H1 (cell line): ENCODE measurements at regions not wholly inside any gene's neighbourhood (a gene's known extent, or its start where the extent isn't known, plus 50 kb on each side); places are given as distances from the start of the nearest gene placed in this dataset.

Experiments used
- CTCF ChIA-PET: fragments of 300-600 bp; sonication (Branson Sonifier 250); formaldehyde crosslinking; loops from one replicate; lab custom pipeline; 2021; ENCODE audit not compliant: partially characterized antibody; lab: Charles Lee
- POLR2A ChIA-PET: fragments of 300-600 bp; sonication (Branson Sonifier 250); formaldehyde crosslinking; loops from one replicate; lab custom pipeline; 2021; ENCODE audit warnings: inconsistent platforms; ENCODE audit not compliant: partially characterized antibody; lab: Charles Lee
- DNase-seq, 2 experiments: peaks; one replicate each; pipeline versions ENCODE4 v3.0.0 to v3.0.0-alpha.2; 2010 to 2022; ENCODE audit warnings: low spot score in 2 of 2, low read depth in 1 of 2, mixed read lengths in 1 of 2
- FAIRE-seq: peaks from 2 replicates; lab custom pipeline; 2011; peaks lifted over from hg19 to GRCh38; lab: Jason Lieb, UNC
- H2AFZ ChIP-seq: 2 replicates; pipeline ENCODE4 v1.8.1; 2012; ENCODE audit warnings: low read length, inconsistent platforms
- H2AK5ac ChIP-seq: 2 replicates; pipeline ENCODE4 v1.6.1; 2013; ENCODE audit warnings: low read depth, low read length
- H2BK120ac ChIP-seq: replicated peaks from 2 replicates; pipeline ENCODE3; 2013; ENCODE audit warnings: low read depth, low read length, inconsistent platforms
- H2BK12ac ChIP-seq: 2 replicates; pipeline ENCODE4 v1.6.1; 2013; ENCODE audit warnings: low read depth, low read length
- H2BK15ac ChIP-seq: 2 replicates; pipeline ENCODE4 v1.6.1; 2013; ENCODE audit warnings: low read length
- H2BK20ac ChIP-seq: 2 replicates; pipeline ENCODE4 v1.6.1; 2013; ENCODE audit warnings: low read length
- H2BK5ac ChIP-seq: 2 replicates; pipeline ENCODE4 v1.6.1; 2013; ENCODE audit warnings: low read depth, low read length
- H3K14ac ChIP-seq: 2 replicates; pipeline ENCODE4 v1.6.1; 2013; ENCODE audit warnings: inconsistent platforms; ENCODE audit not compliant: insufficient read length
- H3K18ac ChIP-seq: 2 replicates; pipeline ENCODE4 v1.6.1; 2013; ENCODE audit warnings: low read length; ENCODE audit errors: extremely low read depth
- H3K23ac ChIP-seq: 2 replicates; pipeline ENCODE4 v1.6.1; 2013; ENCODE audit warnings: inconsistent platforms; ENCODE audit not compliant: insufficient read length
- H3K23me2 ChIP-seq: 2 replicates; pipeline ENCODE4 v1.6.1; 2013; ENCODE audit warnings: low read depth, low read length
- H3K27ac ChIP-seq: 2 replicates; pipeline ENCODE4 v1.6.1; 2011; ENCODE audit warnings: low read depth, low read length, inconsistent platforms
- H3K27me3 ChIP-seq, 4 experiments: replicated peaks in 1 of 4; 1 replicate in 1 of 4; 2 replicates in 3 of 4; pipeline versions ENCODE4 v1.6.1 to v1.8.1; 2011 to 2013; ENCODE audit warnings: low read length in 3 of 4, mild to moderate bottlenecking in 3 of 4, inconsistent platforms in 2 of 4, mixed read lengths in 2 of 4, moderate library complexity in 1 of 4; ENCODE audit not compliant: control insufficient read depth in 3 of 4, insufficient read depth in 3 of 4; ENCODE audit errors: extremely low read depth in 1 of 4
- H3K36me3 ChIP-seq, 4 experiments: 2 replicates each; pipeline versions ENCODE4 v1.6.1 to v1.8.1; 2011 to 2013; ENCODE audit warnings: mild to moderate bottlenecking in 4 of 4, low read length in 3 of 4, moderate library complexity in 2 of 4, control low read depth in 1 of 4, inconsistent platforms in 1 of 4; ENCODE audit not compliant: insufficient read depth in 4 of 4, control insufficient read depth in 2 of 4
- H3K4ac ChIP-seq: replicated peaks from 2 replicates; pipeline ENCODE3; 2013; ENCODE audit warnings: low read length, low read depth, mixed read lengths, inconsistent platforms; ENCODE audit not compliant: insufficient read length
- H3K4me1 ChIP-seq, 4 experiments: replicated peaks in 1 of 4; 1 replicate in 1 of 4; 2 replicates in 3 of 4; pipeline versions ENCODE4 v1.6.1 to v1.8.1; 2011 to 2013; ENCODE audit warnings: low read length in 3 of 4, inconsistent platforms in 2 of 4, mixed read lengths in 1 of 4; ENCODE audit not compliant: insufficient read depth in 4 of 4, control insufficient read depth in 3 of 4
- H3K4me2 ChIP-seq, 2 experiments: 2 replicates each; pipeline versions ENCODE4 v1.6.1 to v1.8.1; 2011 to 2013; ENCODE audit warnings: low read depth in 2 of 2, low read length in 2 of 2, control low read depth in 1 of 2, inconsistent platforms in 1 of 2, mild to moderate bottlenecking in 1 of 2; ENCODE audit not compliant: insufficient read depth in 1 of 2
- H3K4me3 ChIP-seq, 4 experiments: fragments of 200-600, 300-600 bp in 1 of 4; sonication (generic), shearing (Covaris generic), sonication (Bioruptor Twin) in 1 of 4; 2 replicates each; pipeline versions ENCODE4 v1.5.1 to v1.8.1; 2011 to 2016; ENCODE audit warnings: low read length in 4 of 4, low read depth in 3 of 4, control low read depth in 2 of 4, inconsistent platforms in 2 of 4, mild to moderate bottlenecking in 2 of 4, mixed read lengths in 1 of 4, moderate library complexity in 1 of 4; ENCODE audit not compliant: insufficient read depth in 2 of 4; ENCODE audit errors: extremely low read depth in 1 of 4
- H3K56ac ChIP-seq: replicated peaks from 2 replicates; pipeline ENCODE3; 2013; ENCODE audit warnings: low read depth, mild to moderate bottlenecking, mixed read lengths, low read length, inconsistent platforms; ENCODE audit not compliant: insufficient read length
- H3K79me1 ChIP-seq: 2 replicates; pipeline ENCODE4 v1.6.1; 2013; ENCODE audit warnings: low read depth, low read length, control low read depth
- H3K79me2 ChIP-seq, 2 experiments: 2 replicates each; pipeline versions ENCODE4 v1.6.1 to v1.8.1; 2012 to 2013; ENCODE audit warnings: low read length in 2 of 2, mild to moderate bottlenecking in 2 of 2, inconsistent platforms in 1 of 2; ENCODE audit not compliant: insufficient read depth in 2 of 2, control insufficient read depth in 1 of 2
- H3K9ac ChIP-seq, 4 experiments: replicated peaks in 1 of 4; 1 replicate in 1 of 4; 2 replicates in 3 of 4; pipeline versions ENCODE4 v1.6.1 to v1.8.1; 2011 to 2013; ENCODE audit warnings: low read depth in 3 of 4, low read length in 3 of 4, control low read depth in 2 of 4, mild to moderate bottlenecking in 2 of 4, moderate library complexity in 2 of 4, inconsistent platforms in 1 of 4; ENCODE audit errors: extremely low read depth in 1 of 4
- H3K9me3 ChIP-seq, 2 experiments: 2 replicates each; pipeline versions ENCODE4 v1.6.1 to v1.8.1; 2012 to 2013; ENCODE audit warnings: mild to moderate bottlenecking in 2 of 2, moderate library complexity in 2 of 2, control low read depth in 1 of 2, inconsistent platforms in 1 of 2, low read depth in 1 of 2, low read length in 1 of 2, mixed read lengths in 1 of 2; ENCODE audit not compliant: insufficient read depth in 2 of 2
- H4K20me1 ChIP-seq, 2 experiments: replicated peaks in 1 of 2; 2 replicates each; pipeline versions ENCODE3 to v1.8.1; 2011 to 2013; ENCODE audit warnings: inconsistent platforms in 2 of 2, low read length in 2 of 2, mild to moderate bottlenecking in 1 of 2; ENCODE audit not compliant: insufficient read depth in 2 of 2, control insufficient read depth in 1 of 2
- H4K5ac ChIP-seq: 2 replicates; pipeline ENCODE4 v1.6.1; 2013; ENCODE audit warnings: low read length, low read depth, mixed read lengths, inconsistent platforms; ENCODE audit not compliant: insufficient read length
- H4K8ac ChIP-seq: 2 replicates; pipeline ENCODE4 v1.8.0; 2013; ENCODE audit warnings: mild to moderate bottlenecking, moderate library complexity, low read length, inconsistent platforms; ENCODE audit not compliant: insufficient read depth; ENCODE audit errors: extremely low read depth
- H4K91ac ChIP-seq: replicated peaks from 2 replicates; pipeline ENCODE3; 2013; ENCODE audit warnings: low read length, mixed read lengths, inconsistent platforms; ENCODE audit not compliant: insufficient read length
- BCL11A ChIP-seq, 2 experiments: IDR thresholded peaks; one replicate each; pipeline ENCODE4 v1.6.1; 2011; ENCODE audit warnings: low read depth in 2 of 2, low read length in 2 of 2, mild to moderate bottlenecking in 2 of 2
- CBX5 ChIP-seq: fragments of 300-800, 300-1000 bp; sonication (generic); IDR thresholded peaks from 2 replicates; pipeline ENCODE4 v1.7.1; 2016; ENCODE audit warnings: antibody characterized with exemption, low read length, low read depth
- CREB1 ChIP-seq: IDR thresholded peaks from 2 replicates; pipeline ENCODE4 v1.6.1; 2012; ENCODE audit warnings: inconsistent platforms
- EGR1 ChIP-seq: IDR thresholded peaks from 2 replicates; pipeline ENCODE4 v1.6.1; 2011; ENCODE audit warnings: low read depth, low read length, borderline replicate concordance
- HDAC2 ChIP-seq, 2 experiments: fragments of 300-600 bp in 1 of 2; sonication (generic) in 1 of 2; IDR thresholded peaks; 2 replicates each; pipeline ENCODE4 v1.6.1; 2011 to 2012; ENCODE audit warnings: low read depth in 2 of 2, low read length in 2 of 2, mild to moderate bottlenecking in 2 of 2, moderate library complexity in 2 of 2, borderline replicate concordance in 1 of 2, inconsistent platforms in 1 of 2
- JUN ChIP-seq: IDR thresholded peaks from 2 replicates; pipeline ENCODE4 v1.6.1; 2011; ENCODE audit warnings: low read depth, mild to moderate bottlenecking, improper control_type of control experiment, low read length
- KDM1A ChIP-seq: fragments of 200-600, 300-600 bp; sonication (generic); IDR thresholded peaks from 2 replicates; pipeline ENCODE4 v1.7.1; 2016; ENCODE audit warnings: mild to moderate bottlenecking, low read length, borderline replicate concordance
- KDM5A ChIP-seq: fragments of 200-600 bp; IDR thresholded peaks from 2 replicates; pipeline ENCODE4 v1.7.1; 2012; ENCODE audit warnings: mild to moderate bottlenecking, low read length, inconsistent platforms, mixed read lengths
- MAFK ChIP-seq: IDR thresholded peaks from 2 replicates; pipeline ENCODE4 v1.6.1; 2012; ENCODE audit warnings: low read depth, mild to moderate bottlenecking, improper control_type of control experiment, low read length
- RAD21 ChIP-seq, 2 experiments: IDR thresholded peaks in 1 of 2; conservative IDR thresholded peaks in 1 of 2; 2 replicates each; pipeline ENCODE4 v1.6.1; 2011; ENCODE audit warnings: low read depth in 2 of 2, low read length in 2 of 2, improper control_type of control experiment in 1 of 2, inconsistent platforms in 1 of 2, mild to moderate bottlenecking in 1 of 2, moderate library complexity in 1 of 2
- RNF2 ChIP-seq: fragments of 200-900, 300-1000 bp; sonication (generic); IDR thresholded peaks from 2 replicates; pipeline ENCODE4 v1.7.1; 2016; ENCODE audit warnings: borderline replicate concordance, low read depth, mild to moderate bottlenecking, antibody characterized with exemption, low read length; ENCODE audit not compliant: poor library complexity, severe bottlenecking; ENCODE audit errors: missing control alignments
- SIX5 ChIP-seq: IDR thresholded peaks from 2 replicates; pipeline ENCODE4 v1.6.1; 2011; ENCODE audit warnings: mild to moderate bottlenecking, low read depth, low read length
- SP4 ChIP-seq: IDR thresholded peaks from 2 replicates; pipeline ENCODE4 v1.6.1; 2012; ENCODE audit warnings: low read length, inconsistent platforms
- TCF12 ChIP-seq: IDR thresholded peaks from 2 replicates; pipeline ENCODE4 v1.6.1; 2011; ENCODE audit warnings: low read depth, mild to moderate bottlenecking, low read length
- WGBS, 2 experiments: shearing (Covaris generic) in 1 of 2; methylation state at CpG; one replicate each; pipeline versions ENCODE4 v1.1.6 to v1.1.7; 2013 to 2015; ENCODE audit warnings: low lambda C conversion rate in 2 of 2, mixed read lengths in 2 of 2, inconsistent platforms in 1 of 2, low coverage in 1 of 2, missing lambda C conversion rate in 1 of 2; ENCODE audit not compliant: insufficient replicate concordance in 2 of 2, insufficient coverage in 1 of 2, insufficient read length in 1 of 2; ENCODE audit errors: extremely low coverage in 1 of 2, missing lambda C conversion rate in 1 of 2; 5-methylcytosine and 5-hydroxymethylcytosine counted together

- Histone ChIP-seq H3K23ac (no peak overlapping the region), H3K23me2 (no peaks in the 10 kb centered on the region), H3K18ac (no peak overlapping the region), H2BK12ac (no peak overlapping the region), H2BK120ac (no peak overlapping the region), H3K4me1 (no peaks in the 10 kb centered on the region), H4K5ac (no peak overlapping the region), H2BK15ac (no peak overlapping the region), H3K79me1 (no peaks in the 10 kb centered on the region), H3K56ac (no peak overlapping the region), H3K79me2 (no peaks in the 10 kb centered on the region), H3K9ac (no peak overlapping the region), H3K4ac (no peak overlapping the region), H3K14ac (no peak overlapping the region), H4K8ac (no peak overlapping the region), H3K36me3 (no peaks in the 10 kb centered on the region), H3K9me3 (no peaks in the 10 kb centered on the region), H3K27me3 (no peaks in the 10 kb centered on the region), H3K4me3 (no peak overlapping the region), H2BK20ac (no peak overlapping the region), H2AFZ (no peak overlapping the region), H3K4me2 (no peak overlapping the region), H4K20me1 (no peaks in the 10 kb centered on the region), H2AK5ac (no peak overlapping the region), H4K91ac (no peak overlapping the region), H2BK5ac (no peak overlapping the region), H3K27ac (no peak overlapping the region)
- ChIA-PET CTCF (no interaction called here), POLR2A (no interaction called here)
- no peak for DNase-seq
- no peak for FAIRE-seq
- WGBS, 2 experiments: 92% methylated on average over 4 of the region's 4 CpGs; no CpG with 5 or more reads in 1 of the 2 experiments
- TF ChIP-seq RAD21 (IDR thresholded peaks at IDR 0.05 in 1 of 2, conservative IDR thresholded peaks at IDR 0.05 in 1 of 2; ENCODE audit: low read depth in 2 of 2, low read length in 2 of 2) (no peak), TCF12 (no peak), MAFK (no peak), CBX5 (no peak), SP4 (no peak), HDAC2 (IDR thresholded peaks at IDR 0.05; ENCODE audit: borderline replicate concordance in 1 of 2, low read depth in 2 of 2, low read length in 2 of 2) (no peak), CREB1 (no peak), EGR1 (no peak), KDM5A (no peak), SIX5 (no peak), RNF2 (no peak), JUN (no peak), KDM1A (no peak), BCL11A (IDR thresholded peaks at IDR 0.05; ENCODE audit: low read depth in 2 of 2, low read length in 2 of 2) (no peak)
Observed at GRCh38 chr16:79883494-79883893, 283.0 kb upstream of the MAF start.
